ENCODE measurements at regions not wholly inside any gene's neighbourhood (a gene's known extent, or its start where the extent isn't known, plus 50 kb on each side); places are given as distances from the start of the nearest gene placed in this dataset.

GRCh38 chr15:94740469-94740868, 509.1 kb downstream of the MCTP2 start:
- no peak for TF ChIP-seq POLR2A (IDR thresholded peaks at IDR 0.05)
- no peak for TF ChIP-seq CTCF (IDR thresholded peaks at IDR 0.05)

Measured in uterus (tissue), 2 donors.